DOHH2 (cell line): ENCODE measurements at regions not wholly inside any gene's neighbourhood (a gene's known extent, or its start where the extent isn't known, plus 50 kb on each side); places are given as distances from the start of the nearest gene placed in this dataset.

Source experiments
- H3F3A ChIP-seq: fragments of 200-600 bp; sonication (generic), shearing (Covaris generic); 2 replicates; pipeline ENCODE4 v1.6.0; 2016; ENCODE audit warnings: antibody characterized with exemption, mild to moderate bottlenecking; ENCODE audit not compliant: control insufficient read depth, insufficient read depth
- H3K27ac ChIP-seq: fragments of 200-600 bp; sonication (generic); 2 replicates; pipeline ENCODE4 v1.5.1; 2014; ENCODE audit warnings: low read depth, mild to moderate bottlenecking, low read length, moderate library complexity
- H3K27me3 ChIP-seq: fragments of 200-600 bp; sonication (generic); 2 replicates; pipeline ENCODE4 v1.6.1; 2014; ENCODE audit warnings: mild to moderate bottlenecking, low read length, mixed read lengths; ENCODE audit not compliant: control insufficient read depth
- H3K36me3 ChIP-seq: fragments of 200-600 bp; sonication (generic); 2 replicates; pipeline ENCODE4 v1.6.1; 2014; ENCODE audit warnings: mild to moderate bottlenecking, low read length, moderate library complexity, mixed read lengths; ENCODE audit not compliant: control insufficient read depth
- H3K4me1 ChIP-seq: fragments of 200-600 bp; sonication (generic); 2 replicates; pipeline ENCODE4 v1.6.1; 2014; ENCODE audit warnings: mild to moderate bottlenecking, low read length, mixed read lengths; ENCODE audit not compliant: control insufficient read depth
- H3K4me2 ChIP-seq: fragments of 200-600 bp; sonication (generic); 2 replicates; pipeline ENCODE4 v1.6.0; 2014; ENCODE audit warnings: mild to moderate bottlenecking, low read length, moderate library complexity
- H3K4me3 ChIP-seq: fragments of 200-600 bp; sonication (generic); 2 replicates; pipeline ENCODE4 v1.5.1; 2014; ENCODE audit warnings: mild to moderate bottlenecking, low read length, mixed read lengths
- H3K79me2 ChIP-seq: fragments of 200-600 bp; sonication (generic); 2 replicates; pipeline ENCODE4 v1.6.1; 2014; ENCODE audit warnings: mild to moderate bottlenecking, low read length, mixed read lengths; ENCODE audit not compliant: control insufficient read depth
- H3K9me2 ChIP-seq: fragments of 200-600 bp; sonication (generic); replicated peaks from 2 replicates; pipeline ENCODE4 v1.6.1; 2014; ENCODE audit warnings: mild to moderate bottlenecking, low read length, mixed read lengths; ENCODE audit not compliant: control insufficient read depth
- H3K9me3 ChIP-seq: fragments of 200-600 bp; sonication (generic); 2 replicates; pipeline ENCODE4 v1.6.1; 2014; ENCODE audit warnings: antibody characterized with exemption, low read length, mixed read lengths; ENCODE audit not compliant: control insufficient read depth, insufficient read depth
- H4K20me1 ChIP-seq: fragments of 200-600 bp; sonication (generic); 2 replicates; pipeline ENCODE4 v1.6.0; 2014; ENCODE audit warnings: low read depth, mild to moderate bottlenecking, antibody characterized with exemption, low read length, moderate library complexity; ENCODE audit not compliant: control insufficient read depth, insufficient read depth
- EZH2phosphoT487 ChIP-seq: fragments of 200-600 bp; sonication (generic); IDR thresholded peaks from 2 replicates; pipeline ENCODE4 v1.6.1; 2017; ENCODE audit warnings: borderline replicate concordance, mild to moderate bottlenecking, antibody characterized with exemption, low read length, moderate library complexity, mixed read lengths
- TF ChIP-seq, protein P1 (sequence below): fragments of 200-600 bp; sonication (generic); IDR thresholded peaks from one replicate; pipeline ENCODE4 v1.5.1; 2014; ENCODE audit warnings: antibody characterized with exemption, mild to moderate bottlenecking, low read depth, low read length; ENCODE audit not compliant: poor library complexity, severe bottlenecking

DNA sequence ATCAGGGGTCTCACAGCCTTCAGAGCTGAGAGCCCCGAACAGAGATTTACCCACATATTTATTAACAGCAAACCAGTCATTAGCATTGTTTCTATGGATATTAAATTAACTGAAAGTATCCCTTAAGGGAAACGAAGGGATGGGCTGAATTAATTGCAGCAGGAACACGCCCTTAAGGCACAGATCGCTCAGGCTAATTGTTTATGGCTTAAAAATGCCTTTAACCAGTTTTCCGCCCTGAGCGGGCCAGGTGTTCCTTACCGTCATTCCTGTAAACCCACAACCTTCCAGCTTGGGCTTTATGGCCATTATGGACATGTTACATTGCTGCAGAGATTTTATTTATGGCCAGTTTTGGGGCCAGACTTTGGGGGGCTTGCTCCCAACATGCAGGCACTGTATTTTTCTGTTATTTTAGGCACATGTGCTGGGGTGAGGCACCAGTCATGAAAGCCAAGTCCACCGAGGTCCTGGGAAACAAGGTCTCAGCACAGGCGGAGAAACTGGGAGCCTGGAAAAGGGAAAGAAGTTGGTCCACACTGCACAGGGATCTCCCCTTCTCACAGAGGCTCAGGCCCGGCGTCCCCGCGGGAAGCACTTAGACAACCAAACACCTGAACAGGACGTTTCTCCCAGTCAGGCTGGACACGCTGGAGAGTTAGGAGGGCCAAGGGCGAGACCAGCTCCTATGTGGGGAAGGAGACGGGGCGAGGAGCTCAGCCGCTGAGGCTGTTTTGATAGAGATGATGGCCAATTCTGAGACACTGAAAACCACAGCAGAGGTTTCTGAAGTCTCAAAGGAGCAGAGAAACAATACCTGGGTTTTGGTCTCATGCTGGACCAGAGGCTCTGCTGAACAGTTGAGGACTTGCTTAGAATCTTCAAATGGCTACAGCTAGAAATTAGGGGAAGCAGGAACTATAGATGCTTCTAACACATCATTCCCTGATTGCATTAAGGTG is 86.7 kb downstream of the TMEM18 start:
- Histone ChIP-seq H3K79me2 (no peaks in the 10 kb centered on the region), H3K27me3 (no peaks in the 10 kb centered on the region), H3K4me2 (no peak overlapping the region)

DNA sequence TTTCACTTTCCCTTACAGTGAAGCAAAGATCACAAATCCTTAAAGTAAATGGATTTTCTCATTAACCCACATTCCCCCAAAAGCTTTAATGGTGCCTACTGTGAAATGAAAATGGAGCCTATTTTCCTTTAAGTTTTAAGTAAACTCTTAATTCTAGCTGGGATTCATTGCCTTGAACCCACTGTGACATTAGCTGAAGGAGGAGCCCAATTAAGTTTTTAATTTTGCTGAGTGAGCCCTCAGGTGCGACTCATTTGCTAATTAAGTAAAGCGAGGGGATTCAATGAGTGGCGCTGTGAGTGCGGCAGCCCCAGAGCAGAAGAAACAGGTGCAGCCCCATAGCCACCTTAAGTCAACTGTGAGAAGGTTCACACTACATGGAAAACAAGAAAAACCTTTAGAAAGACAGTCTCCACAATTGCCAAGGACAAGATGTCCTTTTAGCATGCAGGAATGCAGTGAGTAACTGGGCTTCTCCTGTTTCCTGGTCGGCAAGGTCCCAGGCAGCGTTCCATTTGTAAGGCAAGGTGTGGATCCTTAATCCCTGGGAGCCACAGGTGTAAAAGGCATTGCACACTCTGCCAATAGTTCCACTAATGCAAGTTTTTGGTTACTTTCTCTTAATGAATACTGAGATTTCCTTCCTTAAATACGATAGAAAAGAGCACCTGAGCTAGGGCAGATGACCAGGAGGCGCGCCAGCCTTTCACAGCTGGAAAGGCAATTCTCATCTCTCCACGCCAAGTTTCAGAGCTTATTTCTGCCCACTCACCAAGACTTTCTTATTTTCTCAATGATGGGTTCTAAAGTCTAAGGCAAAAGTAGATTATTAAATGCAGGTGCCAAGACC is 87.7 kb downstream of the TMEM18 start:
- H3K4me2 ChIP-seq = no peak overlapping the region
- TF ChIP-seq EZH2phosphoT487 = no peak
- TF ChIP-seq, protein P1, sequence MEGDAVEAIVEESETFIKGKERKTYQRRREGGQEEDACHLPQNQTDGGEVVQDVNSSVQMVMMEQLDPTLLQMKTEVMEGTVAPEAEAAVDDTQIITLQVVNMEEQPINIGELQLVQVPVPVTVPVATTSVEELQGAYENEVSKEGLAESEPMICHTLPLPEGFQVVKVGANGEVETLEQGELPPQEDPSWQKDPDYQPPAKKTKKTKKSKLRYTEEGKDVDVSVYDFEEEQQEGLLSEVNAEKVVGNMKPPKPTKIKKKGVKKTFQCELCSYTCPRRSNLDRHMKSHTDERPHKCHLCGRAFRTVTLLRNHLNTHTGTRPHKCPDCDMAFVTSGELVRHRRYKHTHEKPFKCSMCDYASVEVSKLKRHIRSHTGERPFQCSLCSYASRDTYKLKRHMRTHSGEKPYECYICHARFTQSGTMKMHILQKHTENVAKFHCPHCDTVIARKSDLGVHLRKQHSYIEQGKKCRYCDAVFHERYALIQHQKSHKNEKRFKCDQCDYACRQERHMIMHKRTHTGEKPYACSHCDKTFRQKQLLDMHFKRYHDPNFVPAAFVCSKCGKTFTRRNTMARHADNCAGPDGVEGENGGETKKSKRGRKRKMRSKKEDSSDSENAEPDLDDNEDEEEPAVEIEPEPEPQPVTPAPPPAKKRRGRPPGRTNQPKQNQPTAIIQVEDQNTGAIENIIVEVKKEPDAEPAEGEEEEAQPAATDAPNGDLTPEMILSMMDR = no peak

More for the DNA sequence above, 86.7 kb downstream of the TMEM18 start:
- no peak overlapping the region for H3K4me3 ChIP-seq
- H3K4me1 ChIP-seq = peaks cover 1% of the 10 kb centered on the region; the same call in 1 of the 2 replicates
- H4K20me1 ChIP-seq = no peaks in the 10 kb centered on the region
- no peaks in the 10 kb centered on the region for H3K36me3 ChIP-seq
- H3K9me3 ChIP-seq = no peaks in the 10 kb centered on the region
- no peak overlapping the region for H3K27ac ChIP-seq
- H3K9me2 ChIP-seq = no peaks in the 10 kb centered on the region
- TF ChIP-seq EZH2phosphoT487 = no peak
- TF ChIP-seq, protein P1 = no peak
- no peaks in the 10 kb centered on the region for H3F3A ChIP-seq

DNA sequence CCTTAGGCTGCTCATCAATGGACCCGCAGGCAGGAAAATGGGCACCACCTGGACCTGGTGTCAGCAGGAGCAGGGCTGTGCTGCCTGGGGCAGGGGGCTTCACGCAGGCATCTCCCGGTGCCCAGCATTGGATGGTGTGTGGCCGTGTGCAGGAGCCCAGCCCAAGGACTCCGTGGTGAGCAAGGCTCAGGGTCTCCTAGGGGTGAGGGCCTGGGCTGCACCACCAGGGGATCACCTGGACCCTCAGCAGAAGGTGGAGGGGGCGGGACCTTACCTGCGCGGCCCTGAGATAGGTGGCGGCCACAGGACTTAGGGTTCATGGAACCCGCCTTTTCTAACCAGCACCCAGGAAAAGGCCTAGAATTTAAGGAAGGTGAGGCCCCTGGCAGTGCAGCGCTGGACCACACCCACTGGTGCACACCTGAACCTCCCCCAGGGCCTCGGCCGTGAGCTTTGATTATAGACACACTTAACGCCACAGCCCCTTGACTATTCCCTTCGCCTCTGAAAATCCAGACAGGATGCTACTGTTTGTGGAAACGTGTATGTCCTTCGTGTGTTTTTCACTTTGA is 89.0 kb downstream of the TMEM18 start:
- H3K27ac ChIP-seq = no peak overlapping the region
- H3K27me3 ChIP-seq = no peaks in the 10 kb centered on the region
- H3K4me1 ChIP-seq = peaks cover 8% of the 10 kb centered on the region; the same call in 1 of the 2 replicates
- no peaks in the 10 kb centered on the region for H3K9me2 ChIP-seq
- H3K9me3 ChIP-seq = no peaks in the 10 kb centered on the region
- no peak overlapping the region for H3K4me2 ChIP-seq
- H3F3A ChIP-seq = no peaks in the 10 kb centered on the region
- no peaks in the 10 kb centered on the region for H3K79me2 ChIP-seq
- TF ChIP-seq EZH2phosphoT487 = no peak
- TF ChIP-seq, protein P1 = no peak
- no peaks in the 10 kb centered on the region for H3K36me3 ChIP-seq
- H4K20me1 ChIP-seq = no peaks in the 10 kb centered on the region
- H3K4me3 ChIP-seq = no peak overlapping the region

More for the DNA sequence above, 87.7 kb downstream of the TMEM18 start:
- H3K9me2 ChIP-seq = no peaks in the 10 kb centered on the region
- no peaks in the 10 kb centered on the region for H3K36me3 ChIP-seq
- no peaks in the 10 kb centered on the region for H3F3A ChIP-seq
- no peak overlapping the region for H3K4me3 ChIP-seq
- peaks cover 8% of the 10 kb centered on the region; the same call in 1 of the 2 replicates for H3K4me1 ChIP-seq
- H3K9me3 ChIP-seq = no peaks in the 10 kb centered on the region
- no peaks in the 10 kb centered on the region for H3K27me3 ChIP-seq
- H4K20me1 ChIP-seq = no peaks in the 10 kb centered on the region
- H3K79me2 ChIP-seq = no peaks in the 10 kb centered on the region
- H3K27ac ChIP-seq = no peak overlapping the region
